ENCODE measurements at regions not wholly inside any gene's neighbourhood (a gene's known extent, or its start where the extent isn't known, plus 50 kb on each side); places are given as distances from the start of the nearest gene placed in this dataset.

DNA sequence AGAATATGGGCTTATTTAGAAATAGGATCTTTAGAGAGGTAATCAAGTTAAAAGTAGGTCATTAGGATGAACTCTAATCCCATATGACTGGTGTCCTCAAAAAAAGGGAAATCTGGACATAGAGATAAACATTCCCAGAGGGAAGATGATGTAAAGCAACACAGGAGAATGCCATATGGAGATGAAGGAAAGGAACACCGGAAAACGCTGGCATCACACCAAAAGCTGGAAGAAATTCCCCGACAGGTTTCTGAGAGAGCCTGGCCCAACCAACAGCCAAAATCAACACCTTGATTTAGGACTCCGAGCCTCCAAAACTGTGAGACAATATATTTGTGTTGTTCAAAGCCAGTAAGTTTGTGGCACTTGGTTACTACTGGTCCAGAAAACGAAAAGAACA is 296.7 kb downstream of the DSEL start:
- no peak for DNase-seq

DNA sequence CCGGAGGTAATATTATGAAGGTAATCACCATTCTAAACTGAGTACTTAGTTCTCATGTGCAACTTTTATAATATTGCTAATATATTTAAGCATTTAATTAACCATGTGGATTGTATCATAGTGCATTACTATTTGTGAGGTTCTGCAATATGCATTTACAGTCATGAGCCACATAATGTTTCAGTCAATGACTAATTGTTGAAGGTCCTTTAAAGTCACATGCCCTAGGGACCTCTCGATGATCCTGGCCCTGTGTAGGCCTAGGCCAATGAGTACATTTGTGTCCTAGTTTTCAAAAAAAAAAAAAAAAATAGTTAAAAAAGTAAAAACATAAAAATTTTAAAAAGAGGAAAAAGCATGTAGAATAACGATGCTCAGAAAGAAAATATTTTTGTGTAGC is 298.0 kb downstream of the DSEL start:
- no peak for DNase-seq

DNA sequence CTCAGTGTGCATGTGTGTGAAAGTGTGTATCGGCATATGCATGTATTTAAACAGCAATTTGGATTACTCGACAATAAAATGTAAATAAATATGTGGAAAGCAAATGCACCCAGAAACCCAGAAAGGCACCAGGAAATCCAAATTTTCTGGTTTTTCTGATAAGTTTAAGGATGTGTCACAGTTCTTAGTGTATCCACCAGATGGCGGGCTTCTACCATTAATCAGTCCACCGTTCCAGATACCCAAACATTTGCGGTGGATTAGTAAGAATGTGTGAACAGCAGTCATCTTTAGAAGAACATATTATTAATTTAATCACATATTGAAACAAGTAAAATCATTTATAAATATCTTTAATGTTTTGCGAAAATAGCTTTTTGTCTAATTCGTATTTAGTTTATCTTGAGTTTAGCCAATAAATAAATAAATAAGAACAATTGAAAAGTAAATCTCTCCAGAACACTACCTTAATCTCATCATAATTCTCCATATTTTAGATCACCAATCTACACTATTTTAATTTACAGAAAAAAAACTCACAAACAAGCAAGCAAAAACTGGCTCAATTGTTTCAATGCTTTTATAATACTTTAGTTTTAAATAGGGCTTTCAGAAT is 298.9 kb downstream of the DSEL start:
- peak; percentile 35 for DNase-seq

DNA sequence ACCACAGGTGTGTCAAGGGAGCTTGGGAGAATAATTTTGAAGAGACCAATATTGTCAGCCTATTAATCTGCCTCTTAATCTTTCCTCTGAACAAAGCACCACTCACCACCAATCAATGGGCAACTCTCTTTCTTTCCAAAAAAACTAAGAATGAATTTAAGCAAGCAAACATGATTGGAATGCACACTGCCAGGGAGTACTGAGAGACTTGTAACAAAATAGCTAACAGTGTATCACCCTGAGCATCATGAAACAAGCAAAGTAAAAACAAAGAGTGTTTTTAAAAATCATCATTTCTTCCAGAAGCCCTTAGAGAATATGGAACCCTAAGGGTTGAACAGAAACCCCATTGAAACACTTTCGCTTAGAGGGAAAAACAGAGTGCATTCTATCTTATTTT is 299.7 kb downstream of the DSEL start:
- DNase-seq, result no peak

DNA sequence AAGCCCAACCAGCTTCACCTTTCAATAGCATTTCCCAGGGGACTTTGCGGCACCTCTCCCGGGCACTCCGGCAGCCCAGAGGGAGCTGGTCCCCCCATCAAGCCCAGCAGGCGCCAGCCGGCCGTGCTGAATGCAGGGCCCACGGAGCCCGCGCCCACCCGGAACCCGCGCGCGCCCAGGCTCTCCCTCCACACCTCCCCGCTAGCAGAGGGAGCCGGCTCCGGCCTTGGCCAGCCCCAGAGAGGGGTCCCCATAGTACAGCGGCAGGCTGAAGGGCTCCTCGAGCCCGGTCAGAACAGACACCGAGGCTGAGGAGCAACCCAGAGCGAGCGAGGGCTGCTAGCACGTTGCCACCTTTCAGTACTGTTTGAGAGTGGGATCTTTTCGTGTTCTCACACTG is 300.8 kb downstream of the DSEL start:
- no peak for DNase-seq

DNA sequence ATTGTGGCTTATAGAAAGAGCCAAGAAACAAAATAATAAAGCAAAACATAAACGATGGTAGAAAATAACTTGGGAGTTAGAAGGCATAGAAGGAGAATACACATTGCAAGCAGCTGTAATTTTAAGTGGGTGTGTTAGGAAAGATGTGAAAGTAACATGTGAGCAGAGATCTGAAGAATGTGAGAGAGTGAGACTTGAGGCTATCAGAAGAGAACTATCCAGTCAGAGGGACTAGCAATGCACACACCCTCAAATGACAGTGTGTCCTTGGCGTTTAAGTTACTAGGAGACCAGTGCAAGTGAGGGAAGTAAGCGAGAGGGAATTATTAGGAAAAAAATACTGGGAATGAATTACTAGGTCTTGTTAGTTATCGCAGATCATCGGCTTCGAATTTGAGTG is 304.9 kb downstream of the DSEL start:
- DNase-seq, result no peak

DNA sequence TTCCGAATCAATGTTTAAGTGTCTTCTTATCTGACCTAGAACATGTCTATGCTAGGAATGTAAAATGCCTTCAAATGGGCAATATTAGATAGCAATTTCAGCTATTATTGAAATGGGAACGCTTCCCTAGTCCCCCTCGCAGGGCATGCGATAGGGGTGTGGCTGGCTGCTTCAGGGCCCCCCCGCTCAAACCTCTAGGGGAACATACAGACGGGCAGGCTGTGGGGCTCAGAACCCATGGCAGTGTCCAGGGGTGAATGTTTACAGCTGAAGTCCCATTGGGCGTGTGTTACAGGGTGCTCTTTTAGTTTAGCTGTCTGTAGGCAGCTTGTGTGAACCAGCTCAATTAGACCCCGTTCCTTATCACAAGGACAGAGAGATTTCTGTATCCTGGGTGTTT is 315.9 kb downstream of the DSEL start:
- DNase-seq, result no peak

DNA sequence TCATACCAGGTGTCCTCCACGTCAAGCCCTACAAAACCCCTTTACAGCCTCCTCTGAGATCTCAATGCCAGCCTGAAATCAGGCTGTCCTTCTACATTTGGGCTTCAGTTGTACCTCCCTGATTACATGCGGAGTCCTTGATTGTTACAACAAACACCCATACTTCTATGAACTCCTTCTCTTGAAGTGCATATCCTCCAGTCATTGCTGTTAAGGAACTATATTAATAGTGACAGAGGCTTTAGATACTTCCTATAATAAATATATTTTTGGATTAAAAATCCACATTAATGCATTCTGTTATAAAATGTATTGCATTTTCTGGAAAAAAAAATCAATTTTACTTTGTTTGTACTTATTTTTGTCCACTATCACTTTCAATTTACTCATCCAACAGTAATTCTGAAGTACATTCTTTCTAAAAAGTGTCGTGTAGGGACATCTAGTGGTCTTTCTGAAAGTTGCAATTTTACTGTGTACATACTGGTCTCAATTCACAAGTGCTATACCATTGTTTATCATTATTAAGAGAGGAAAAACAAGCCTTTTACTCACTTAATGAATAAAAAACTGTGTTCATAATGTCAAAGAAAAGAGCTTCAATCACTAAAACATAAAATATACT is 316.4 kb downstream of the DSEL start:
- DNase-seq, result no peak

DNA sequence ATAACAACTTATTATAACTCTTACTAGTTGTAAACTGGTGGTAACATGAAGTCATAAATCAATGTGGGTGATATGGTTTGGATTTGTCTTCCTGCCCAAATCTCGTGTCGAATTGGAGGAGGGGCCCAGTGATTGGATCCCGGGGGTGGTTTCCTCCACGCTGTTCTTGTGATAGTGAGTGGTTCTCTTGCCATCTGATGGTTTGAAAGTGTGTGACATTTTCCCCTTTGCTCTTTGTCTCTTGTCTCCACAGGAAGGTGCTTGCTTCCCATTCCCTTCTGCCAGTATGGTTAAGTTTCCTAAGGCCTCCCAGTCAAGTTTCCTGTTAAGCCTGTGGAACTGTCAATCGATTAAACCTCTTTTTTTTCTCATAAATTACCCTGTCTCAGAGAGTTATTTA is 321.6 kb downstream of the DSEL start:
- no peak for DNase-seq

DNA sequence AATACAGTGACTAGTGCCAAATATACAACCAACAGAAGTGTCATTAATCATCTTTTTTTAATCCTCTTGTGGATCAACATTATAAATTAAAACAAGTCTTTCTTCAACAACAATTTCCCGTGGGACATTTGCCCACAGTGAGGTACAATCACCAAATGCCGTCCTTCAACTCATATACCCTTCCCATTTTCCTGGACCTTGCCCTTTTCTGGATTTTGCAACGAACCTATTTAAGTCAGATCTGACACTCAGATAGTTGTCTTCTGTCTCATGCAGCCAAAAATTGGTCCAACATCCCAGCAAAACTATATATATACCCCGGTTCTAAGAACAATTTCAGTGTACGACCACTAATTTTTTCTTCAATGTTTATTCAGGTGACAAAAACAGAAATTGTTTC is 324.0 kb downstream of the DSEL start:
- no peak for DNase-seq

DNA sequence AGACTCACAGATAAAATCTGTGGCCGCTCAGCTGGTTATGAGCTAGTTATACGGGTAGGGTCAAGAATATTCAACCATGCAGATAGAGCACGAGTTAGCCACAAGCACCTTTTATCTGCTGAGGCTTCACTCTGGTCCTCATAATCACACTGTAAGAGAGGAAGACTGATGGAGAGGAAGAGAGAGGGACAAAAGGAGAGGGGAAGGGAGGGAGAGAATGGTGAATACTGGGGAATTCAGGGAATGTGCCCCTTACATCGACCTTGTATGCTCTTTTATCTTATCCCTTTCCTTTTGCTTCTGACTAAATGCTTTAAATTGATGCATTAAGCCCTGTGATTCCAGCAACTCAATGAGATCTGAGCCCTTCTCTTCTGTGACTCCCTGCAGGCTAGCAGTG is 333.1 kb downstream of the DSEL start:
- no peak for DNase-seq

DNA sequence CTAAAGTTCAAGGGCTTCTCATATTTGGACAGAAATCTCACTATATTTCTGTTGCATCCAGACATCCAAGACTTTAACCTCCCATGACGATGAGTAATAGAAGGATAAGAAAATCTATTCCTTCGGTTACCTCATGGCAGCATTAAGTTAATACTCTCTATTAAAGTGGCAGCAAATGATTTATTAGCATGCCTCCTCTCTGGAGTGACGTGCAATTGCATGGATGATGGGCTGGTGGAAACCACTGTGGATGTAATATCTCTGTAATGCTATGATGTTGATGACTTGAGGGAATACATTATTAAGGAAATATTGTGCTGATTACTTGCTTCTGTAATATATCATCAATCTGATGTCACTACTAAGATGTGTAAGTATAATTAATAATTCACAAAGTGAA is 336.8 kb downstream of the DSEL start:
- no peak for DNase-seq

DNA sequence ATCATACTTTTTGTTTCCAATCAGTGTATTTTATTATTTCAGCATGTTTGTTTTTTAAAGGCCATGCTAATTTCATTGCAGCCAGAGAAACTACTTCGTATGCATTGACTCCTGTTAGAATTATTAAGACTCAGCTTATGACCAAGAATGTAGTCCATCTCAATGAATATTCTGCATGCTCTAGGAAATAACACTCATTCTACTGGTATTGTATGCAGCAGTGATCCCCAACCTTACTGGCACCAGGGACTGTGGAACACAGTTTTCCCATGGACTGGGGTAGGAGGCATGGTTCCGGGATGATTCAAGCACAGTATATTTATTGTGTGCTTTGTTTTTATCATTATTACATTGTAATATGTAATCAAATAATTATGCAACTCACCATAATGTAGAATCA is 356.9 kb downstream of the DSEL start:
- DNase-seq, result no peak

DNA sequence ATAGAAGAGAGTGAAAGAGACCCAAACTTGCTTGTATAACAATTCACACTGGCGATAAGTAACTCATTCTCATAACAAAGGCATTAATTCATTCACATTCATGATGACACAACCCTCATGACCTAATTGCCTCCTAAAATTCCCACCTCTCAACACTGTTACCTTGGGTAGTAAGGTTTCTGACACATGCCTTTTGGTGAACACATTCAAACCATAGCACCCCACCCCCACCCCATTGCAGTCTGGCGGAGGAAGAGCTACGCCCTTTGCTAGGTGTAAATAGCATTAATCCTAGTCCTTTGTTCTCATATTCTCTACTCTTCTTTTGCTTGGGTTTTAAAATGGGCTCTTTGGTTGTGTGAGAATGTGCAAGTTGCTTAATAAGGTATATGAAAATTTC is 361.5 kb downstream of the DSEL start:
- no peak for DNase-seq

DNA sequence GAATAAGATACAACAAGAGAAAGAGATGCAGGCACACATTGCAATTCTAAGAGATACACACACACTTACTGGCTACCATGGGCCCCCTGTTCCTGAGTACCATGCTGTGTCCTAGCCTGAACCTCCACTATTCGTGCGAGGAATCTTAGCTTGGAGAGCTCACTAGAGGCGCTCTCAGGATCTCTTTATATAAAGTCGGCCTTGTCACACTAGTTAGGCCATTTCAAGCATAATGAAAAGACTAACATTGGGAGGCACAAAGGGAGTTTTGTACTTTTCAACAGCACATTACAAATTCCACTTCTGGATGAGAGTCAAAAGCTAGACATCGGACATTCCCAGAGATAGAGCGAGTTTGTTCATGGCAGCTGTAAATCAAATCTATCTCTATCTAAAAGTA is 365.2 kb downstream of the DSEL start:
- no peak for DNase-seq

DNA sequence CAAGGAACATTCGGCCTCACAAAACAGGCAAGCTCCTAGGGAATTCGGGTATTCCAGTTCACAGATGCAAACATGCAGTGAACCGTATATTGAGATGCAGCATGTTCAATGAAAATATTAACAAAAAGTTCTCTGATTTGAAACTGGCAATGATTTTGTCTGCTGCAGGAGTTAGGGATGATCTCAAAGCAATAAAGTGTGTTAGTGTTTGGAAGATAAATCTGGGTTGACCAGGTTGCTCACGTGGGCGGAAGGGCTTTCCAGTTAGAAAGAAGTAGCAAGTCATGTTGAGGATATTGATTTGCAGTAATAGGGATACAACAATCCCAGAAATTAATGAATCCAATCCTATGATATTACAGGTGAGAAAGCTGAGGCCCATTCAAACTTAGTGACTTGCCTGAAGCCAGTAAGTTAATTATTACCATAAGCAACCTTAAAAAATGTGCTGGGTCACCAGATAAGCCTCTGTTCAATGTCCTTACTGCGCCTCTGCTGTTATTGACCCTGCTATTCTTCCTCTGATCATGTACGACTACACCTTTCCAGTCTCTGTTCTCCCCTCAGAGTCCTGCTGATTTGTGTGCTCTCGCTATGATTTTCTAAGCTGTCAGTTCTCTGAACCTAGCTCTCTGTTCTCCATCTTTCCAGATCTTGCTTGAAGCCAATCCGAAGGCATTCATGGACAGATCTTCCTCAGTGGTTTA is 370.8 kb downstream of the DSEL start:
- no peak for DNase-seq

DNA sequence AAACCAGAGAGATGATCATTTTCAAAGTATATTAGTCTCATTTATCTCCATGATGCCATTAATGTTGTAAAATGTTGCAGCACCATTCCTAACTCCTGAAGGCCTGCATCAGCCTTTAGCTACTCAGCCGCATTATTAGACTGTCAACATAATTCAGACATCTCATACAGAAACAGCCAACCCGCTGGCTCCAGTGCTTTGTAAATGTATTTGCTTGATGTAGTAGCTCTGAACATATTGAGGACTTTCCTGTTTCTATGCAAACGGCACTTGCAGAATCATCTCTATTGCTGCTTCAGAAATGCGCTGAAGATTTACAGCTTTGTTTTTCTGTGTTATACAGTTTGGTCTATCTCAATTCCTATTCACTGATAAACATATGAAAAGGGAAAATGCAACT is 372.2 kb downstream of the DSEL start:
- DNase-seq, result no peak

DNA sequence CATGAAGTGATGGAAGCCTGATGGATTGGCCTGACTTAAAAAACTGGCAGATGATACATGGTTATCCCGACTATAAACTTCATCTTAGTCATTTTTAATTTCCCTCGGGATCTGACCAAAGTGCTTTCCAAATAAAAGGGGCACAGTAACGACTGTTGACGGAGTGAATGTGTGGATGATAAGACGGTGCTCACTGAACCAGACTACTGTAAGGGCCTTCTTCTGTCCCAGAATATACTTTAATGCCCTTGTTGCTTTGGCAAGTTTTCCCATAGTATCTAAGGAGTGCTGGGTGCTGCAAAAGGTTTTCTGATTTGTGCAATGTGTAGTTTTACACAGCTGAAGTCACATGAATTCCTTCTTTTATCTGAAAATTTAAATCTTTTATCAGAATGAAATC is 373.5 kb downstream of the DSEL start:
- no peak for DNase-seq

DNA sequence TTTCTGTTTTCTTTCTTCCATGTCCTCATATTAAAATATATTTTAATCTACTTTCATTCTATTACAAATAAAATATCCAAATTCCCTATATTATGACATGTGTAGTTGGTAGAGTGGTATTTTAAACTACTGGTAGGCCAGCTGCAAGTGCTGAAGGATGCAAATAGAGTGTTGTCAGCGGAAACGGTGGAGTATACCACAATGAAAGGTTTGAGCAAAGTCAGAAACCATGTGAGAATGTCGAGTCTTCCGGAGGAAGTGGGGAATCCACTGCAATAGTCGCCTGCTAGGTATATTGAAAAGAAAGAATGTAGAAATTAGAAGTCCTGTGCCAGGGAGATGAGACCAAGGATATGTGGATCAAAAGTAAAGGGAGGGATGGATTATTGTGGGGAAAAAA is 373.9 kb downstream of the DSEL start:
- no peak for DNase-seq

DNA sequence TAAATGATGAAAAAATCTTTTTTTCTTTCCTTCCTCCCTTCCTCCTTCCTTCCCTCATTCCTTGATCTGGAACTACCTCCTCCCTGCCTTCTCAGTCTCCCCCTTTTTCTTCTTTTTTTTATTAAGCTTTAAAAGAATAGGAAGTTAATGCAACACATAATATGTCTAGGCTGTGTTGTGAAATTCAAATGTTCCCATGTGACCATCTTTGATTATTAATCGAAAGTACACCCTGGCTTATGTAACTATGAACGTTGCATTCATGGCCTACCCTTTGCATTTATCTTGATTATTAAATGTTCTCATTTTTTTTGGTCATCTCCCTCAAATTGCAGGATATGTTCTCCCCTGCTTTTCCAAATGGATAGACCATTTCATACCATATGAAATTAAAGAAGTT is 376.0 kb downstream of the DSEL start:
- no peak for DNase-seq

DNA sequence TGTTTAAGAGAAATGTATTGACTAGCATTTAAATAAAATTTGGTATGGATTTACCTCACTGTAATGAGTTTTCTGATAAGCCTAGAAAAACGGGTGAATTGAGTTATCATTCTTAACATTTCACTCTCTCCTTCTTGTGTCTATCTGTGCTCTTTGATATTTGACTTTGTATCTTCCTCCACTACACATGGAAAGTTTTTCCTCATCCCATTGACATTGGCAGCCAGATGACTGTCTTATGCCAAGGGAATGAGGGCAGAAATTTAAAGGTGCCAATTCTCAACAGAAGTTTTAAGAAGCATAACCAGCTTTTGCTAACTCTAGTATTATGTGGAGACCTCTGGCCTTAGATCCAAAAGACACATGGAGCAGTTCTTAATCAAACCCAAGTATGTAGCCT is 376.6 kb downstream of the DSEL start:
- DNase-seq, result no peak

DNA sequence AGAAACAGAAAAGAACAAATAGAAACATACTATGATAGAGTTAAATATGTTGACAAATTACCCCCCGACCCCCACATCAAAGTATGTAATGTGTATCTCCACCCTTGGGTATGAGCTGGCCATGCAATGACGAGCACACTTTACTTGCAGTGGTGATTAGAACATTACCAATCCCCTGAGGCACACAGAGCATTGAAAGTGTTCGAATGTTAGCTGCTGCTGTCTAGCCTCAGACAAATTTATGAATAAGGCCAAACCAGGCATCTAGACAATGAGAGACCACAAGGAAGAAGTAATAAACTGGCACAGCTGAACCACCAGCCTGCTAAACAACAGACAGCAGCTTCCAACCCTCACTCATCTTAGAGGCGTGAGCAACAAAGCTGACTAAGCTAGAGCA is 380.5 kb downstream of the DSEL start:
- DNase-seq, result no peak

DNA sequence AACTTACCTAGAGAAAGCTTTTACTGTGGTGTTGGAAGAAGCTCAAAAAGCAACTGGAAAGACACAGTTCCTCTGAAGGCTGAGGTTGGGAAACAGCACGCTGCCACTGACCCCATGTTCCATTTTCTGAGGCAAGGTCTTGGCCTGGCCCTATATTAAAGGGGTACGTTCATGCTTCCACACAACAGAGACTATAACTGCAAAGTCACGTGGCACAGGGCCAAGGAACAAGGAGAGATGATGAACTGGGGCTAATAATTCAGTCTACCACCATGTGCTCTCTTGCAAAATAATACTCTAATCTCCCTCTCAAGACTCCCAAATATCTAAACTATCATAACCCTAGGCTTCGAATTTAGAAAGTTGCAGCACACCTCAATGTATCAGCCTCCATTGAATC is 381.6 kb downstream of the DSEL start:
- no peak for DNase-seq

DNA sequence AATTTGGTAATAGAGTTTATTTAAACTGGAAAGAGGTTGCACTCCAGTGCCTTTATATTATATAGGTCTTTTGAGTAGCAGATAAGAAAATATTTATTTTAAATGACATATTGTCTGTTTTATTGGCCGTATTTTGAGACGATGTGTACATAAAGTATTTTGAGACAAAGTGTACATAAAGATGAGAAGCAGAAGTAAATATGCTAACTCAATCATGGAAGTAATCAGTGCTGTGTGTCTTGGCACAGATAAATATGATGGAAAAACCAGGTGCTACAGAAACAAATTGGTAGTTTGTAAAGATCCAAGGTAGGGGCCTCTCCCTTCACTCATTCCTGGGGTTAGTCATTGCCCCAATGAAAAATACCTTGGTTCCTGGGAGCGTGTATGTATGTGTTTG is 382.9 kb downstream of the DSEL start:
- no peak for DNase-seq

DNA sequence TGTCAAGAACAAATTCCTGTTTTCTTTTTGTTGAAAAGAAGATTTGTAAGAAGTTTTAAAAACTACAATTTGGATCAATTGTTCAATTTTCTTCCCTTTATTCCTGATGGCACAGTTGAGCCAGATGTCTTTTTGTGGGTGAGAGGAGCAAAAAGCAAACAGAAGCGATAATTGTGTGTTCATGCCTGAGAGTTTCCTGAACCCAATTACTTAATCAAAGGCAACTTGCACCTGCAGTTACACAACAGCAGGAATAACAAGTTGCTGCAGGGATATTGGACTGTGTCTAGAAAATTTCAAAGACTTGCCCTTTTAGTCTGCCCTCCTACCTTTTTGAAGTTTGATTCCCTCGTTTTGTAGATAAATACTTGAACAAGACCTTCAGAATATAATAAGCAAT is 383.6 kb downstream of the DSEL start:
- DNase-seq, result no peak

All from stimulated activated CD4-positive, alpha-beta T cell treated with anti-CD3 and anti-CD28 coated beads, Interleukin-1b, Interleukin-23, amount 100 ng/mL, for 48 hours (primary cell).